Neural progenitor cell (in vitro differentiated cells): ENCODE measurements at regions not wholly inside any gene's neighbourhood (a gene's known extent, or its start where the extent isn't known, plus 50 kb on each side); places are given as distances from the start of the nearest gene placed in this dataset.

Experiments
- DNase-seq: peaks from one replicate; pipeline ENCODE4 v3.0.0-alpha.2; 2016; ENCODE audit warnings: low spot score
- H2AFZ ChIP-seq: fragments of 200-600 bp; sonication (generic); replicated peaks from 2 replicates; pipeline ENCODE4 v1.6.1; 2016; ENCODE audit warnings: antibody characterized with exemption
- H3F3A ChIP-seq: fragments of 200-600 bp; sonication (generic); 2 replicates; pipeline ENCODE4 v1.6.1; 2016; ENCODE audit warnings: antibody characterized with exemption, low read depth
- H3K27ac ChIP-seq: fragments of 200-600 bp; sonication (generic); 2 replicates; pipeline ENCODE4 v1.5.1; 2016; ENCODE audit warnings: mild to moderate bottlenecking
- H3K27me3 ChIP-seq: fragments of 200-600 bp; sonication (generic); 2 replicates; pipeline ENCODE4 v1.6.1; 2016; ENCODE audit warnings: mild to moderate bottlenecking, moderate library complexity
- H3K36me3 ChIP-seq: fragments of 200-600 bp; sonication (generic); 2 replicates; pipeline ENCODE4 v1.5.1; 2016
- H3K4me1 ChIP-seq: fragments of 200-600 bp; sonication (generic); 2 replicates; pipeline ENCODE4 v1.6.1; 2016; ENCODE audit warnings: mixed run types
- H3K4me2 ChIP-seq: fragments of 200-600 bp; sonication (generic); 2 replicates; pipeline ENCODE4 v1.6.1; 2016
- H3K4me3 ChIP-seq: fragments of 200-600 bp; sonication (generic); 2 replicates; pipeline ENCODE4 v1.5.1; 2016
- H3K79me2 ChIP-seq: fragments of 200-600 bp; sonication (generic); 2 replicates; pipeline ENCODE4 v1.6.1; 2016; ENCODE audit warnings: low read depth
- H3K9ac ChIP-seq: fragments of 200-600 bp; sonication (generic); 2 replicates; pipeline ENCODE4 v1.6.1; 2016
- H3K9me3 ChIP-seq: fragments of 200-600 bp; sonication (generic); 2 replicates; pipeline ENCODE4 v1.5.1; 2016; ENCODE audit warnings: low read depth
- H4K20me1 ChIP-seq: fragments of 200-600 bp; sonication (generic); 2 replicates; pipeline ENCODE4 v1.6.1; 2016; ENCODE audit warnings: low read depth
- H3K27ac Mint-ChIP-seq: 3 replicates; pipeline ENCODE4 v1.8.0; 2021; ENCODE audit warnings: mixed read lengths
- H3K27me3 Mint-ChIP-seq: 2 replicates; pipeline ENCODE4 v1.8.0; 2022; ENCODE audit warnings: low read depth, mild to moderate bottlenecking, inconsistent platforms, moderate library complexity, mixed read lengths; ENCODE audit not compliant: insufficient read depth
- H3K36me3 Mint-ChIP-seq: 3 replicates; pipeline ENCODE4 v1.8.0; 2021; ENCODE audit warnings: mixed read lengths
- H3K4me1 Mint-ChIP-seq: 3 replicates; pipeline ENCODE4 v1.8.0; 2021; ENCODE audit warnings: mixed read lengths
- H3K4me3 Mint-ChIP-seq: 3 replicates; pipeline ENCODE4 v1.8.0; 2021; ENCODE audit warnings: mild to moderate bottlenecking, moderate library complexity, mixed read lengths
- H3K9me3 Mint-ChIP-seq: 3 replicates; pipeline ENCODE4 v1.8.0; 2020; ENCODE audit warnings: mixed read lengths
- CTCF ChIP-seq: fragments of 200-600 bp; sonication (generic); IDR thresholded peaks from 2 replicates; pipeline ENCODE4 v1.5.1; 2017; ENCODE audit warnings: antibody characterized with exemption, mild to moderate bottlenecking
- EZH2 ChIP-seq: fragments of 200-600 bp; sonication (generic); IDR thresholded peaks from 2 replicates; pipeline ENCODE4 v1.6.1; 2017; ENCODE audit warnings: antibody characterized with exemption, mild to moderate bottlenecking, moderate library complexity
- EZH2phosphoT487 ChIP-seq: fragments of 200-600 bp; sonication (generic); IDR thresholded peaks from 2 replicates; pipeline ENCODE4 v1.6.1; 2017; ENCODE audit warnings: antibody characterized with exemption

GRCh38 chrX:5278908-5279307 is 949.8 kb downstream of the NLGN4X start:
- H2AFZ ChIP-seq, result no peak overlapping the region
- no peak for TF ChIP-seq CTCF
- TF ChIP-seq EZH2phosphoT487, result no peak
- TF ChIP-seq EZH2, result no peak
- no peaks in the 10 kb centered on the region for H3K36me3 ChIP-seq
- Mint-ChIP-seq H3K4me3 (no peak overlapping the region), H3K27ac (no peak overlapping the region), H3K27me3 (peaks cover 3% of the 10 kb centered on the region), H3K4me1 (no peaks in the 10 kb centered on the region), H3K36me3 (no peaks in the 10 kb centered on the region), H3K9me3 (peaks cover 7% of the 10 kb centered on the region)
- H3K27me3 ChIP-seq, result no peaks in the 10 kb centered on the region
- H3F3A ChIP-seq, result no peaks in the 10 kb centered on the region
- no peaks in the 10 kb centered on the region for H3K79me2 ChIP-seq
- H3K9me3 ChIP-seq, result peaks cover 10% of the 10 kb centered on the region
- no peaks in the 10 kb centered on the region for H4K20me1 ChIP-seq
- DNase-seq, result no peak
- H3K27ac ChIP-seq, result no peak overlapping the region
- H3K9ac ChIP-seq, result no peak overlapping the region
- no peak overlapping the region for H3K4me2 ChIP-seq
- no peaks in the 10 kb centered on the region for H3K4me1 ChIP-seq
- H3K4me3 ChIP-seq, result no peak overlapping the region

GRCh38 chrX:5265324-5265850 is 963.3 kb downstream of the NLGN4X start:
- no peak for DNase-seq
- Histone ChIP-seq H3K27me3 (no peaks in the 10 kb centered on the region), H3K27ac (no peak overlapping the region), H3K4me3 (no peak overlapping the region), H3K36me3 (no peaks in the 10 kb centered on the region), H2AFZ (no peak overlapping the region), H3K79me2 (no peaks in the 10 kb centered on the region), H3K9me3 (no peaks in the 10 kb centered on the region), H3K4me1 (no peaks in the 10 kb centered on the region), H3F3A (no peaks in the 10 kb centered on the region), H4K20me1 (no peaks in the 10 kb centered on the region), H3K9ac (no peak overlapping the region), H3K4me2 (no peak overlapping the region)
- H3K4me1 Mint-ChIP-seq, result no peaks in the 10 kb centered on the region
- H3K4me3 Mint-ChIP-seq, result no peak overlapping the region
- no peaks in the 10 kb centered on the region for H3K36me3 Mint-ChIP-seq
- no peak overlapping the region for H3K27ac Mint-ChIP-seq
- H3K27me3 Mint-ChIP-seq, result peaks cover 2% of the 10 kb centered on the region
- TF ChIP-seq EZH2 (no peak), EZH2phosphoT487 (no peak), CTCF (no peak)
- peaks cover 3% of the 10 kb centered on the region for H3K9me3 Mint-ChIP-seq

GRCh38 chrX:5250106-5250505 is 978.6 kb downstream of the NLGN4X start:
- Histone ChIP-seq H3K9me3 (no peaks in the 10 kb centered on the region), H3F3A (no peaks in the 10 kb centered on the region), H3K4me1 (no peaks in the 10 kb centered on the region), H3K79me2 (no peaks in the 10 kb centered on the region), H3K27me3 (no peaks in the 10 kb centered on the region), H3K9ac (no peak overlapping the region), H3K36me3 (no peaks in the 10 kb centered on the region), H3K4me2 (no peak overlapping the region), H3K27ac (no peak overlapping the region), H4K20me1 (no peaks in the 10 kb centered on the region), H2AFZ (no peak overlapping the region), H3K4me3 (no peak overlapping the region)
- Mint-ChIP-seq H3K27ac (no peak overlapping the region), H3K4me3 (no peak overlapping the region), H3K4me1 (no peaks in the 10 kb centered on the region), H3K36me3 (no peaks in the 10 kb centered on the region), H3K9me3 (no peaks in the 10 kb centered on the region), H3K27me3 (no peaks in the 10 kb centered on the region)
- no peak for DNase-seq
- no peak for TF ChIP-seq EZH2
- TF ChIP-seq EZH2phosphoT487, result no peak
- TF ChIP-seq CTCF, result no peak
